Endothelial cell of umbilical vein (primary cell): ENCODE measurements at regions not wholly inside any gene's neighbourhood (a gene's known extent, or its start where the extent isn't known, plus 50 kb on each side); places are given as distances from the start of the nearest gene placed in this dataset.

Source experiments
- CTCF ChIP-seq, 2 donors: IDR thresholded peaks; 1 replicate in 1 of 2; 2 replicates in 1 of 2; pipeline ENCODE4 v1.5.1; 2011; ENCODE audit warnings: low read length in 2 of 2, mild to moderate bottlenecking in 2 of 2, moderate library complexity in 2 of 2, control low read depth in 1 of 2, inconsistent platforms in 1 of 2, low read depth in 1 of 2; ENCODE audit not compliant: insufficient read depth in 1 of 2; ENCODE audit errors: extremely low read depth in 1 of 2
- POLR2A ChIP-seq: IDR thresholded peaks from 2 replicates; pipeline ENCODE4 v1.6.1; 2012; ENCODE audit warnings: low read depth, mild to moderate bottlenecking, control low read depth, low read length

GRCh38 chr2:176453784-176454183 is 184.5 kb downstream of the MTX2 start:
- TF ChIP-seq POLR2A (no peak), CTCF (IDR thresholded peaks at IDR 0.05; ENCODE audit: extremely low read depth in 1 of 2, insufficient read depth in 1 of 2, low read depth in 1 of 2, low read length in 2 of 2) (no peak)
